H1 (cell line): ENCODE measurements at regions not wholly inside any gene's neighbourhood (a gene's known extent, or its start where the extent isn't known, plus 50 kb on each side); places are given as distances from the start of the nearest gene placed in this dataset.

Experiments
- CTCF ChIA-PET: fragments of 300-600 bp; sonication (Branson Sonifier 250); formaldehyde crosslinking; loops from one replicate; lab custom pipeline; 2021; ENCODE audit not compliant: partially characterized antibody; lab: Charles Lee
- POLR2A ChIA-PET: fragments of 300-600 bp; sonication (Branson Sonifier 250); formaldehyde crosslinking; loops from one replicate; lab custom pipeline; 2021; ENCODE audit warnings: inconsistent platforms; ENCODE audit not compliant: partially characterized antibody; lab: Charles Lee
- DNase-seq, 2 experiments: peaks; one replicate each; pipeline versions ENCODE4 v3.0.0 to v3.0.0-alpha.2; 2010 to 2022; ENCODE audit warnings: low spot score in 2 of 2, low read depth in 1 of 2, mixed read lengths in 1 of 2
- FAIRE-seq: peaks from 2 replicates; lab custom pipeline; 2011; peaks lifted over from hg19 to GRCh38; lab: Jason Lieb, UNC
- H2AFZ ChIP-seq: 2 replicates; pipeline ENCODE4 v1.8.1; 2012; ENCODE audit warnings: low read length, inconsistent platforms
- H2AK5ac ChIP-seq: 2 replicates; pipeline ENCODE4 v1.6.1; 2013; ENCODE audit warnings: low read depth, low read length
- H2BK120ac ChIP-seq: replicated peaks from 2 replicates; pipeline ENCODE3; 2013; ENCODE audit warnings: low read depth, low read length, inconsistent platforms
- H2BK12ac ChIP-seq: 2 replicates; pipeline ENCODE4 v1.6.1; 2013; ENCODE audit warnings: low read depth, low read length
- H2BK15ac ChIP-seq: 2 replicates; pipeline ENCODE4 v1.6.1; 2013; ENCODE audit warnings: low read length
- H2BK20ac ChIP-seq: 2 replicates; pipeline ENCODE4 v1.6.1; 2013; ENCODE audit warnings: low read length
- H2BK5ac ChIP-seq: 2 replicates; pipeline ENCODE4 v1.6.1; 2013; ENCODE audit warnings: low read depth, low read length
- H3K14ac ChIP-seq: 2 replicates; pipeline ENCODE4 v1.6.1; 2013; ENCODE audit warnings: inconsistent platforms; ENCODE audit not compliant: insufficient read length
- H3K18ac ChIP-seq: 2 replicates; pipeline ENCODE4 v1.6.1; 2013; ENCODE audit warnings: low read length; ENCODE audit errors: extremely low read depth
- H3K23ac ChIP-seq: 2 replicates; pipeline ENCODE4 v1.6.1; 2013; ENCODE audit warnings: inconsistent platforms; ENCODE audit not compliant: insufficient read length
- H3K23me2 ChIP-seq: 2 replicates; pipeline ENCODE4 v1.6.1; 2013; ENCODE audit warnings: low read depth, low read length
- H3K27ac ChIP-seq: 2 replicates; pipeline ENCODE4 v1.6.1; 2011; ENCODE audit warnings: low read depth, low read length, inconsistent platforms
- H3K27me3 ChIP-seq, 4 experiments: replicated peaks in 1 of 4; 1 replicate in 1 of 4; 2 replicates in 3 of 4; pipeline versions ENCODE4 v1.6.1 to v1.8.1; 2011 to 2013; ENCODE audit warnings: low read length in 3 of 4, mild to moderate bottlenecking in 3 of 4, inconsistent platforms in 2 of 4, mixed read lengths in 2 of 4, moderate library complexity in 1 of 4; ENCODE audit not compliant: control insufficient read depth in 3 of 4, insufficient read depth in 3 of 4; ENCODE audit errors: extremely low read depth in 1 of 4
- H3K36me3 ChIP-seq, 4 experiments: 2 replicates each; pipeline versions ENCODE4 v1.6.1 to v1.8.1; 2011 to 2013; ENCODE audit warnings: mild to moderate bottlenecking in 4 of 4, low read length in 3 of 4, moderate library complexity in 2 of 4, control low read depth in 1 of 4, inconsistent platforms in 1 of 4; ENCODE audit not compliant: insufficient read depth in 4 of 4, control insufficient read depth in 2 of 4
- H3K4ac ChIP-seq: replicated peaks from 2 replicates; pipeline ENCODE3; 2013; ENCODE audit warnings: low read length, low read depth, mixed read lengths, inconsistent platforms; ENCODE audit not compliant: insufficient read length
- H3K4me1 ChIP-seq, 4 experiments: replicated peaks in 1 of 4; 1 replicate in 1 of 4; 2 replicates in 3 of 4; pipeline versions ENCODE4 v1.6.1 to v1.8.1; 2011 to 2013; ENCODE audit warnings: low read length in 3 of 4, inconsistent platforms in 2 of 4, mixed read lengths in 1 of 4; ENCODE audit not compliant: insufficient read depth in 4 of 4, control insufficient read depth in 3 of 4
- H3K4me2 ChIP-seq, 2 experiments: 2 replicates each; pipeline versions ENCODE4 v1.6.1 to v1.8.1; 2011 to 2013; ENCODE audit warnings: low read depth in 2 of 2, low read length in 2 of 2, control low read depth in 1 of 2, inconsistent platforms in 1 of 2, mild to moderate bottlenecking in 1 of 2; ENCODE audit not compliant: insufficient read depth in 1 of 2
- H3K4me3 ChIP-seq, 4 experiments: fragments of 200-600, 300-600 bp in 1 of 4; sonication (generic), shearing (Covaris generic), sonication (Bioruptor Twin) in 1 of 4; 2 replicates each; pipeline versions ENCODE4 v1.5.1 to v1.8.1; 2011 to 2016; ENCODE audit warnings: low read length in 4 of 4, low read depth in 3 of 4, control low read depth in 2 of 4, inconsistent platforms in 2 of 4, mild to moderate bottlenecking in 2 of 4, mixed read lengths in 1 of 4, moderate library complexity in 1 of 4; ENCODE audit not compliant: insufficient read depth in 2 of 4; ENCODE audit errors: extremely low read depth in 1 of 4
- H3K56ac ChIP-seq: replicated peaks from 2 replicates; pipeline ENCODE3; 2013; ENCODE audit warnings: low read depth, mild to moderate bottlenecking, mixed read lengths, low read length, inconsistent platforms; ENCODE audit not compliant: insufficient read length
- H3K79me1 ChIP-seq: 2 replicates; pipeline ENCODE4 v1.6.1; 2013; ENCODE audit warnings: low read depth, low read length, control low read depth
- H3K79me2 ChIP-seq, 2 experiments: 2 replicates each; pipeline versions ENCODE4 v1.6.1 to v1.8.1; 2012 to 2013; ENCODE audit warnings: low read length in 2 of 2, mild to moderate bottlenecking in 2 of 2, inconsistent platforms in 1 of 2; ENCODE audit not compliant: insufficient read depth in 2 of 2, control insufficient read depth in 1 of 2
- H3K9ac ChIP-seq, 4 experiments: replicated peaks in 1 of 4; 1 replicate in 1 of 4; 2 replicates in 3 of 4; pipeline versions ENCODE4 v1.6.1 to v1.8.1; 2011 to 2013; ENCODE audit warnings: low read depth in 3 of 4, low read length in 3 of 4, control low read depth in 2 of 4, mild to moderate bottlenecking in 2 of 4, moderate library complexity in 2 of 4, inconsistent platforms in 1 of 4; ENCODE audit errors: extremely low read depth in 1 of 4
- H3K9me3 ChIP-seq, 2 experiments: 2 replicates each; pipeline versions ENCODE4 v1.6.1 to v1.8.1; 2012 to 2013; ENCODE audit warnings: mild to moderate bottlenecking in 2 of 2, moderate library complexity in 2 of 2, control low read depth in 1 of 2, inconsistent platforms in 1 of 2, low read depth in 1 of 2, low read length in 1 of 2, mixed read lengths in 1 of 2; ENCODE audit not compliant: insufficient read depth in 2 of 2
- H4K20me1 ChIP-seq, 2 experiments: replicated peaks in 1 of 2; 2 replicates each; pipeline versions ENCODE3 to v1.8.1; 2011 to 2013; ENCODE audit warnings: inconsistent platforms in 2 of 2, low read length in 2 of 2, mild to moderate bottlenecking in 1 of 2; ENCODE audit not compliant: insufficient read depth in 2 of 2, control insufficient read depth in 1 of 2
- H4K5ac ChIP-seq: 2 replicates; pipeline ENCODE4 v1.6.1; 2013; ENCODE audit warnings: low read length, low read depth, mixed read lengths, inconsistent platforms; ENCODE audit not compliant: insufficient read length
- H4K8ac ChIP-seq: 2 replicates; pipeline ENCODE4 v1.8.0; 2013; ENCODE audit warnings: mild to moderate bottlenecking, moderate library complexity, low read length, inconsistent platforms; ENCODE audit not compliant: insufficient read depth; ENCODE audit errors: extremely low read depth
- H4K91ac ChIP-seq: replicated peaks from 2 replicates; pipeline ENCODE3; 2013; ENCODE audit warnings: low read length, mixed read lengths, inconsistent platforms; ENCODE audit not compliant: insufficient read length
- EP300 ChIP-seq, 2 experiments: IDR thresholded peaks; 1 replicate in 1 of 2; 2 replicates in 1 of 2; pipeline ENCODE4 v1.6.1; 2011 to 2012; ENCODE audit warnings: low read depth in 2 of 2, low read length in 2 of 2, mild to moderate bottlenecking in 2 of 2, borderline replicate concordance in 1 of 2, inconsistent platforms in 1 of 2, moderate library complexity in 1 of 2
- WGBS, 2 experiments: shearing (Covaris generic) in 1 of 2; methylation state at CpG; one replicate each; pipeline versions ENCODE4 v1.1.6 to v1.1.7; 2013 to 2015; ENCODE audit warnings: low lambda C conversion rate in 2 of 2, mixed read lengths in 2 of 2, inconsistent platforms in 1 of 2, low coverage in 1 of 2, missing lambda C conversion rate in 1 of 2; ENCODE audit not compliant: insufficient replicate concordance in 2 of 2, insufficient coverage in 1 of 2, insufficient read length in 1 of 2; ENCODE audit errors: extremely low coverage in 1 of 2, missing lambda C conversion rate in 1 of 2; 5-methylcytosine and 5-hydroxymethylcytosine counted together

- WGBS, 2 experiments = 87% methylated on average over 5 of the region's 5 CpGs; no CpG with 5 or more reads in 1 of the 2 experiments
- H4K91ac ChIP-seq = no peak overlapping the region
- H3K27ac ChIP-seq = no peak overlapping the region
- H3K9me3 ChIP-seq = no peaks in the 10 kb centered on the region
- H2AFZ ChIP-seq = no peak overlapping the region
- no peak overlapping the region for H3K23ac ChIP-seq
- no peak overlapping the region for H3K4me2 ChIP-seq
- no peak overlapping the region for H2BK20ac ChIP-seq
- no peaks in the 10 kb centered on the region for H3K79me1 ChIP-seq
- no peaks in the 10 kb centered on the region for H3K27me3 ChIP-seq
- TF ChIP-seq EP300 (IDR thresholded peaks at IDR 0.05; ENCODE audit: borderline replicate concordance in 1 of 2, low read depth in 2 of 2, low read length in 2 of 2) = no peak
- no peak overlapping the region for H3K14ac ChIP-seq
- H3K18ac ChIP-seq = no peak overlapping the region
- no peaks in the 10 kb centered on the region for H3K23me2 ChIP-seq
- no peak overlapping the region for H2BK5ac ChIP-seq
- no peaks in the 10 kb centered on the region for H3K36me3 ChIP-seq
- no peak overlapping the region for H2BK12ac ChIP-seq
- H3K4me1 ChIP-seq = no peaks in the 10 kb centered on the region
- no peak overlapping the region for H2BK15ac ChIP-seq
- no peak overlapping the region for H3K4ac ChIP-seq
- no peak overlapping the region for H2AK5ac ChIP-seq
- no peak overlapping the region for H2BK120ac ChIP-seq
- no peak overlapping the region for H4K5ac ChIP-seq
- H3K4me3 ChIP-seq = no peak overlapping the region
- ChIA-PET POLR2A (no interaction called here), CTCF (interaction anchor here (1.4 kb wide), 1 partner anchor 260 kb away, joined by 3 read pairs; no protein-coding TSS in a partner anchor)
- H3K79me2 ChIP-seq = no peaks in the 10 kb centered on the region
- H3K56ac ChIP-seq = no peak overlapping the region
- DNase-seq (no peak), FAIRE-seq (no peak)
- no peak overlapping the region for H3K9ac ChIP-seq
- no peaks in the 10 kb centered on the region for H4K20me1 ChIP-seq
- H4K8ac ChIP-seq = no peak overlapping the region
Measured at GRCh38 chr1:104387716-104388508, 638.2 kb downstream of the AMY1C start.
